ENCODE measurements at regions not wholly inside any gene's neighbourhood (a gene's known extent, or its start where the extent isn't known, plus 50 kb on each side); places are given as distances from the start of the nearest gene placed in this dataset.

DNA sequence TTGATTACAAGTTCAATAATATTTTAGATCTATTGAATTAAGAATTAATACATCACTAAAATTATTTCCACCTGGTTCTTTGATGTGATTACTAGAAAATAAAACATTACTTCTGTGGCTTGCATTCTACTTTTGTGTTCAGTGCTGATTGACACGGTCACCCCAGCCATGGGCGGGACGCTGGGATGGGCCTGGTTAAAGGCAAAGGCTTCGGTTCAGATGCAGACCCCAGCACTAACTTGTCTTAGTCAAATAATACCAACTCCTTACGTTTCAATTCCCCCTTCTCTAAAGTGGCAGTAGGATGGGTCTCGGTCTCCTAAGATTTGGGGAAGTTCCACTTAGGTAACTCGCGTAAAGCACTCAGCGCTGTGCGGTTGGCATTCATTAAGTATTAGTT is 144.9 kb downstream of the URI1 start:
- TF ChIP-seq CTCF (IDR thresholded peaks at IDR 0.05), result no peak
- TF ChIP-seq POLR2A (IDR thresholded peaks at IDR 0.05), result no peak
- no peak for TF ChIP-seq POLR2AphosphoS5 (IDR thresholded peaks at IDR 0.05; ENCODE audit: insufficient read depth in 1 of 2, low read depth in 1 of 2)
